Left colon (tissue), 2 donors: ENCODE measurements at regions not wholly inside any gene's neighbourhood (a gene's known extent, or its start where the extent isn't known, plus 50 kb on each side); places are given as distances from the start of the nearest gene placed in this dataset.
"Not testable (repeated sequence)": the region's sequence is repeated elsewhere in the genome, so short reads cannot be mapped to it uniquely, and the experiment has no call there.

Source experiments
- ATAC-seq: fragments of 200-7000 bp; cut with Tn5 transposase; one replicate; pipeline ENCODE4 v1.9.1; 2020; ENCODE audit warnings: mild to moderate bottlenecking, moderate library complexity
- DNase-seq, 2 donors: peaks; one replicate each; pipeline ENCODE4 v3.0.0-alpha.2; 2020
- intact Hi-C, 2 donors: fragments of 100-400 bp; cut with DNase I in 1 of 2; cut with micrococcal nuclease in 1 of 2; formaldehyde crosslinking; loops; one replicate each; pipeline versions ENCODE4 v1.11.2 to v1.14.0; 2022; cut with DNase I, micrococcal nuclease
- donor health status: DM: no; HTN: no; CAD: no.
- donor health status: DM: yes; HTN: yes; CAD: no.

GRCh38 chr4:128623508-128624215 is 185.8 kb upstream of the JADE1 start:
- ATAC-seq: peak; percentile 66
- intact Hi-C loops: no loop called here
- peak in 1 of 2 donors; percentile 13 for DNase-seq

- intact Hi-C loops, DNase-seq: not testable (repeated sequence)
- peak; percentile 90 for ATAC-seq
These were observed 189.1 kb upstream of the JADE1 start for GRCh38 chr4:128620279-128620965.

GRCh38 chr4:128615197-128615596 is 194.3 kb upstream of the JADE1 start:
- intact Hi-C loops: no loop called here
- DNase-seq: no peak
- ATAC-seq: no peak

GRCh38 chr4:128608006-128608405 is 201.5 kb upstream of the JADE1 start:
- ATAC-seq (no peak), DNase-seq (no peak)
- intact Hi-C loops: no loop called here

GRCh38 chr4:128606173-128606572 is 203.3 kb upstream of the JADE1 start:
- intact Hi-C loops: no loop called here
- DNase-seq: no peak
- no peak for ATAC-seq

- DNase-seq (no peak), ATAC-seq (peak; percentile 44)
- intact Hi-C loops: no loop called here
These were observed 204.7 kb upstream of the JADE1 start for GRCh38 chr4:128604840-128605239.

GRCh38 chr4:128604204-128604603 is 205.3 kb upstream of the JADE1 start:
- DNase-seq (no peak), ATAC-seq (no peak)
- intact Hi-C loops: no loop called here

- intact Hi-C loops: no loop called here
- ATAC-seq (no peak), DNase-seq (no peak)
These were observed 206.4 kb upstream of the JADE1 start for GRCh38 chr4:128603081-128603480.

- intact Hi-C loops: no loop called here
- DNase-seq: no peak
These were observed 207.4 kb upstream of the JADE1 start for GRCh38 chr4:128601991-128602695.

GRCh38 chr4:128600996-128601871 is 208.3 kb upstream of the JADE1 start:
- ATAC-seq (peak; percentile 86), DNase-seq (peak; percentile 17 to 39)
- intact Hi-C loops: no loop called here

More at GRCh38 chr4:128601991-128602695, 207.4 kb upstream of the JADE1 start:
- ATAC-seq: no peak

- intact Hi-C loops: no loop called here
- no peak for DNase-seq
- peak; percentile 61 for ATAC-seq
These were observed 209.1 kb upstream of the JADE1 start for GRCh38 chr4:128600410-128600809.

- intact Hi-C loops: no loop called here
- DNase-seq: no peak
These were observed 212.0 kb upstream of the JADE1 start for GRCh38 chr4:128597500-128597899.

GRCh38 chr4:128596853-128597252 is 212.6 kb upstream of the JADE1 start:
- DNase-seq: no peak
- intact Hi-C loops: no loop called here
- ATAC-seq: no peak

More at GRCh38 chr4:128597500-128597899, 212.0 kb upstream of the JADE1 start:
- ATAC-seq: no peak

- ATAC-seq (no peak), DNase-seq (no peak)
- intact Hi-C loops: no loop called here
These were observed 213.4 kb upstream of the JADE1 start for GRCh38 chr4:128596115-128596514.

GRCh38 chr4:128591482-128591881 is 218.0 kb upstream of the JADE1 start:
- intact Hi-C loops: no loop called here
- DNase-seq (no peak), ATAC-seq (no peak)

- DNase-seq (no peak), ATAC-seq (no peak)
- intact Hi-C loops: no loop called here
These were observed 218.7 kb upstream of the JADE1 start for GRCh38 chr4:128590773-128591172.

GRCh38 chr4:128590034-128590740 is 219.3 kb upstream of the JADE1 start:
- DNase-seq (no peak), ATAC-seq (no peak)
- intact Hi-C loops: no loop called here

GRCh38 chr4:128589384-128589965 is 220.0 kb upstream of the JADE1 start:
- intact Hi-C loops: no loop called here
- no peak for ATAC-seq
- no peak for DNase-seq
